ENCODE measurements at regions not wholly inside any gene's neighbourhood (a gene's known extent, or its start where the extent isn't known, plus 50 kb on each side); places are given as distances from the start of the nearest gene placed in this dataset.

DNA sequence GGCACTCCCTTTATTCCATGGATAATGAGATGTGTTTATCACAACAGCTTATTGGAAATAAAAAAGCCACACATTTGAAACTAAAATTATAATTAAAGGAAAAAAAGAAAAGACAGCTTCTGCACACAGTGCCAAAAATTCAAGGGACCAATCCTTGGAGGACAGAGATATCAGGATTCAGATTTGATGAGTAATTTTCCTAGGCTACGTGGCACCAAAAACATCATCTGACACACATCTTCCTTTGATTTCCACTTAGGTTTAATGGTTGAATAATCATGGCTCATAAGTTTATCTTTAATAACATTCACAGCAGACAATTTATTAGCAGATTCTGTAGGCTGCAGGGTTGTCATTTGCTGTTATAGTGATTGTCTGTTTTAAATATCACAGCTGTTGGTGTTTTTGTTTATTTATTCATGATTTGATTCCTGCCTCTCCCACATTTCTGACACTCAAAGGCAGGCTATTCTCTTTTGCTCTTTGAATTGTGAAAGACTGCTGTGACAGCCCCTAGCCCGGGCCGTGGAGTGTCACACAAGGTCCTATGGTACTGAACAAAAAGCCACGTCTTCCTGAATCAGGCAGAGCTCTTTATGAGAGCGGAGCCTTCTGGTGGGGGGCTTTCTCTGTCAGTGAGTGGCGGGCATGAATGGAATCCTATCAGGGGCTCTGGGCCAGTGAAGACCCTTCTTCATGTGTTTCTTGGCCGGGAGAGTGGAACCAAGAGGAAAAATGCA lies 708.5 kb downstream of the SQOR start:
- TF ChIP-seq POLR2A (IDR thresholded peaks at IDR 0.05) = no peak
- TF ChIP-seq, protein P1, sequence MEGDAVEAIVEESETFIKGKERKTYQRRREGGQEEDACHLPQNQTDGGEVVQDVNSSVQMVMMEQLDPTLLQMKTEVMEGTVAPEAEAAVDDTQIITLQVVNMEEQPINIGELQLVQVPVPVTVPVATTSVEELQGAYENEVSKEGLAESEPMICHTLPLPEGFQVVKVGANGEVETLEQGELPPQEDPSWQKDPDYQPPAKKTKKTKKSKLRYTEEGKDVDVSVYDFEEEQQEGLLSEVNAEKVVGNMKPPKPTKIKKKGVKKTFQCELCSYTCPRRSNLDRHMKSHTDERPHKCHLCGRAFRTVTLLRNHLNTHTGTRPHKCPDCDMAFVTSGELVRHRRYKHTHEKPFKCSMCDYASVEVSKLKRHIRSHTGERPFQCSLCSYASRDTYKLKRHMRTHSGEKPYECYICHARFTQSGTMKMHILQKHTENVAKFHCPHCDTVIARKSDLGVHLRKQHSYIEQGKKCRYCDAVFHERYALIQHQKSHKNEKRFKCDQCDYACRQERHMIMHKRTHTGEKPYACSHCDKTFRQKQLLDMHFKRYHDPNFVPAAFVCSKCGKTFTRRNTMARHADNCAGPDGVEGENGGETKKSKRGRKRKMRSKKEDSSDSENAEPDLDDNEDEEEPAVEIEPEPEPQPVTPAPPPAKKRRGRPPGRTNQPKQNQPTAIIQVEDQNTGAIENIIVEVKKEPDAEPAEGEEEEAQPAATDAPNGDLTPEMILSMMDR (IDR thresholded peaks at IDR 0.05) = no peak

Measured in uterus (tissue), 2 donors.